Gastroesophageal sphincter (tissue), 3 donors: ENCODE measurements at regions not wholly inside any gene's neighbourhood (a gene's known extent, or its start where the extent isn't known, plus 50 kb on each side); places are given as distances from the start of the nearest gene placed in this dataset.

Experiments used
- CTCF ChIP-seq, 4 experiments: fragments of 200-600 bp in 2 of 4; fragments of 450-650 bp in 2 of 4; sonication (generic) in 1 of 4; IDR thresholded peaks; one replicate each; pipeline ENCODE4 v1.5.1; 2017 to 2019; ENCODE audit warnings: antibody characterized with exemption in 4 of 4, mild to moderate bottlenecking in 2 of 4, moderate library complexity in 2 of 4
- POLR2A ChIP-seq, 2 donors: fragments of 450-650 bp; IDR thresholded peaks; one replicate each; pipeline ENCODE4 v1.6.1; 2017; ENCODE audit warnings: antibody characterized with exemption in 2 of 2, mild to moderate bottlenecking in 2 of 2, moderate library complexity in 1 of 2
- POLR2AphosphoS5 ChIP-seq: sonication (generic); formaldehyde crosslinking; IDR thresholded peaks from one replicate; pipeline ENCODE4 v1.6.1; 2017; ENCODE audit warnings: antibody characterized with exemption

- no peak for TF ChIP-seq POLR2AphosphoS5
- TF ChIP-seq CTCF (IDR thresholded peaks at IDR 0.05): no peak
- TF ChIP-seq POLR2A (IDR thresholded peaks at IDR 0.05): no peak
Measured at GRCh38 chr2:236718207-236718992, 148.8 kb downstream of the ACKR3 start.
